HEK293 (cell line): ENCODE measurements at regions not wholly inside any gene's neighbourhood (a gene's known extent, or its start where the extent isn't known, plus 50 kb on each side); places are given as distances from the start of the nearest gene placed in this dataset.
"Not testable (repeated sequence)": the region's sequence is repeated elsewhere in the genome, so short reads cannot be mapped to it uniquely, and the experiment has no call there.

Experiments used
- CTCF ChIA-PET: fragments of 350-600 bp; formaldehyde crosslinking; extraction: SDS; loops from one replicate; lab custom pipeline; 2021; ENCODE audit warnings: antibody characterized with exemption; lab: Yijun Ruan, JAX
- POLR2A ChIA-PET: fragments of 300-600 bp; formaldehyde crosslinking; extraction: SDS; loops from one replicate; lab custom pipeline; 2020; ENCODE audit warnings: antibody characterized with exemption, inconsistent platforms; lab: Yijun Ruan, JAX
- H3K27ac ChIP-seq: fragments of 200-500 bp; sonication (Bioruptor generic); 2 replicates; pipeline ENCODE4 v1.5.1; 2014; ENCODE audit warnings: low read depth, low read length, control low read depth, inconsistent platforms; ENCODE audit errors: extremely low read depth
- H3K36me3 ChIP-seq, 2 experiments: fragments of 200-500 bp in 1 of 2; sonication (Bioruptor generic) in 1 of 2; 1 replicate in 1 of 2; 2 replicates in 1 of 2; pipeline ENCODE4 v1.5.1; 2014 to 2017; ENCODE audit warnings: inconsistent platforms in 2 of 2, low read length in 2 of 2; ENCODE audit not compliant: control insufficient read depth in 2 of 2, insufficient read depth in 1 of 2
- H3K4me1 ChIP-seq: fragments of 200-500 bp; sonication (Bioruptor generic); 2 replicates; pipeline ENCODE4 v1.5.1; 2014; ENCODE audit warnings: mild to moderate bottlenecking, low read length, inconsistent platforms; ENCODE audit not compliant: control insufficient read depth, insufficient read depth
- H3K4me3 ChIP-seq: 2 replicates; pipeline ENCODE4 v1.5.1; 2011; ENCODE audit warnings: low read depth, mild to moderate bottlenecking, control low read depth, low read length, moderate library complexity
- H3K9me3 ChIP-seq: fragments of 200-500 bp; sonication (Bioruptor generic); 2 replicates; pipeline ENCODE4 v1.5.1; 2014; ENCODE audit warnings: low read depth, low read length, inconsistent platforms; ENCODE audit not compliant: control insufficient read depth, insufficient read depth
- EGR2 ChIP-seq: fragments of 450-650 bp; formaldehyde crosslinking; IDR thresholded peaks from 2 replicates; pipeline ENCODE4 v1.5.1; 2016; ENCODE audit warnings: low read depth, missing biosample characterization, missing genetic modification characterization
- HOXA7 ChIP-seq: sonication (generic); formaldehyde crosslinking; IDR thresholded peaks from 2 replicates; pipeline ENCODE4 v1.8.1; 2022; ENCODE audit warnings: missing genetic modification reagents, borderline replicate concordance
- IKZF3 ChIP-seq: fragments of 450-650 bp; IDR thresholded peaks from 2 replicates; pipeline ENCODE4 v1.5.0; 2018; ENCODE audit warnings: missing biosample characterization, mild to moderate bottlenecking, missing genetic modification characterization, moderate library complexity
- KLF1 ChIP-seq: fragments of 450-650 bp; formaldehyde crosslinking; IDR thresholded peaks from 2 replicates; pipeline ENCODE4 v1.5.1; 2016; ENCODE audit warnings: missing biosample characterization, missing genetic modification characterization
- PRDM1 ChIP-seq: fragments of 450-650 bp; formaldehyde crosslinking; IDR thresholded peaks from 2 replicates; pipeline ENCODE4; 2016; ENCODE audit warnings: missing biosample characterization, missing genetic modification characterization
- YY2 ChIP-seq: fragments of 450-650 bp; formaldehyde crosslinking; IDR thresholded peaks from 2 replicates; pipeline ENCODE4 v1.5.1; 2016; ENCODE audit warnings: missing biosample characterization, missing genetic modification characterization
- ZBTB21 ChIP-seq: fragments of 450-650 bp; formaldehyde crosslinking; IDR thresholded peaks from 2 replicates; pipeline ENCODE4 v1.5.1; 2017; ENCODE audit warnings: missing biosample characterization, missing genetic modification characterization
- ZNF10 ChIP-seq: fragments of 450-650 bp; formaldehyde crosslinking; IDR thresholded peaks from 2 replicates; pipeline ENCODE4 v1.5.1; 2017; ENCODE audit warnings: missing biosample characterization, missing genetic modification characterization
- ZNF133 ChIP-seq: fragments of 450-650 bp; formaldehyde crosslinking; IDR thresholded peaks from 2 replicates; pipeline ENCODE4 v1.5.1; 2016; ENCODE audit warnings: missing biosample characterization, missing genetic modification characterization
- ZNF146 ChIP-seq: fragments of 450-650 bp; formaldehyde crosslinking; IDR thresholded peaks from 2 replicates; pipeline ENCODE4 v1.5.1; 2016; ENCODE audit warnings: missing biosample characterization, missing genetic modification characterization
- ZNF16 ChIP-seq: fragments of 450-650 bp; formaldehyde crosslinking; IDR thresholded peaks from 2 replicates; pipeline ENCODE4 v1.5.1; 2016; ENCODE audit warnings: low read depth, missing biosample characterization, missing genetic modification characterization
- ZNF335 ChIP-seq: fragments of 450-650 bp; formaldehyde crosslinking; conservative IDR thresholded peaks from 2 replicates; pipeline ENCODE4 v1.5.1; 2016; ENCODE audit warnings: missing biosample characterization, missing genetic modification characterization
- ZNF426 ChIP-seq: fragments of 450-650 bp; formaldehyde crosslinking; IDR thresholded peaks from 2 replicates; pipeline ENCODE4 v1.5.1; 2017; ENCODE audit warnings: missing biosample characterization, missing genetic modification characterization, mild to moderate bottlenecking, inconsistent platforms, moderate library complexity
- ZNF837 ChIP-seq: fragments of 450-650 bp; formaldehyde crosslinking; IDR thresholded peaks from 2 replicates; pipeline ENCODE4 v1.5.1; 2016; ENCODE audit warnings: missing biosample characterization, missing genetic modification characterization
- TF ChIP-seq, protein P1 (sequence below): fragments of 450-650 bp; formaldehyde crosslinking; IDR thresholded peaks from 2 replicates; pipeline ENCODE4 v1.5.1; 2016; ENCODE audit warnings: missing biosample characterization, missing genetic modification characterization
- TF ChIP-seq, protein P2 (sequence below): fragments of 450-650 bp; formaldehyde crosslinking; IDR thresholded peaks from 2 replicates; pipeline ENCODE4 v1.5.1; 2016; ENCODE audit warnings: missing biosample characterization, missing genetic modification characterization

GRCh38 chrX:139008185-139008584 lies 296.7 kb upstream of the FGF13 start:
- Histone ChIP-seq H3K36me3 (no peaks in the 10 kb centered on the region), H3K27ac (no peak overlapping the region), H3K9me3 (no peaks in the 10 kb centered on the region; the same call in 1 of the 2 replicates), H3K4me3 (no peak overlapping the region), H3K4me1 (peaks cover 3% of the 10 kb centered on the region; the same call in 1 of the 2 replicates)
- ChIA-PET POLR2A (no interaction called here), CTCF (interaction anchor here (0.6 kb wide), 1 partner anchor 422 kb away, joined by 4 read pairs; no protein-coding TSS in a partner anchor)
- no peak for TF ChIP-seq IKZF3 (tag by site-specific recombination)
- TF ChIP-seq ZNF146 (tag by site-specific recombination), result no peak
- TF ChIP-seq ZNF10 (tag by site-specific recombination), result peak; percentile 22; the same call in 1 of the 2 replicates

- H3K27ac ChIP-seq, H3K9me3 ChIP-seq, POLR2A ChIA-PET, H3K4me3 ChIP-seq, H3K4me1 ChIP-seq, H3K36me3 ChIP-seq, CTCF ChIA-PET: not testable (repeated sequence)
Observed at GRCh38 chrX:139003856-139004527, 292.5 kb upstream of the FGF13 start.

- ChIA-PET CTCF (no interaction called here), POLR2A (no interaction called here)
- H3K27ac ChIP-seq, result no peak overlapping the region
- no peaks in the 10 kb centered on the region for H3K36me3 ChIP-seq
- TF ChIP-seq PRDM1, result no peak
- TF ChIP-seq KLF1, result no peak
- no peaks in the 10 kb centered on the region for H3K4me1 ChIP-seq
- H3K9me3 ChIP-seq, result no peaks in the 10 kb centered on the region
- H3K4me3 ChIP-seq, result no peak overlapping the region
Observed at GRCh38 chrX:139002319-139002718, 290.8 kb upstream of the FGF13 start.

DNA sequence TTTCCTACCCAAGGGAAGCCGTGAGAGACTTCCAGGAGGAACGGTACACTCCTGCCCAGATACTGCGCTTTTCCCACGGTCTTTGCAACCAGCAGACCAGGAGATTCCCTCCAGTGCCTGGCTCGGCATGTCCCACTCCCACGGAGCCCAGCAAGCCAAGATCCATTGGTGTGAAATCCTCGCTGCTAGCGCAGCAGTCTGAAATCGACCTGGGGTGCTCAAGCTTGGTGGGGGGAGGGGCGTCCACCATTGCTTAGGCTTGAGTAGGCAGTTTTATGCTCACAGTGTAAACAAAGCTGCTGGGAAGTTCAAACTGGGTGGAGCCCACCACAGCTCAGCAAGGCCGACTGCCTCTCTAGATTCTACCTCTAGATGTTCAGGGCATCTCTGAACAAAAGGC lies 284.8 kb upstream of the FGF13 start:
- POLR2A ChIA-PET, result no interaction called here
- H3K9me3 ChIP-seq, result no peaks in the 10 kb centered on the region; the same call in none of the 2 replicates
- CTCF ChIA-PET, result no interaction called here
- no peaks in the 10 kb centered on the region for H3K4me1 ChIP-seq
- H3K36me3 ChIP-seq, result no peaks in the 10 kb centered on the region
- TF ChIP-seq YY2 (tag by site-specific recombination) (no peak), ZBTB21 (tag by site-specific recombination) (no peak), ZNF133 (tag by site-specific recombination) (no peak), ZNF335 (no peak), ZNF426 (tag by site-specific recombination) (no peak), EGR2 (tag by site-specific recombination) (no peak), ZNF16 (tag by site-specific recombination) (no peak), HOXA7 (CRISPR knock-in tag) (no peak), ZNF837 (no peak)
- TF ChIP-seq, protein P1, sequence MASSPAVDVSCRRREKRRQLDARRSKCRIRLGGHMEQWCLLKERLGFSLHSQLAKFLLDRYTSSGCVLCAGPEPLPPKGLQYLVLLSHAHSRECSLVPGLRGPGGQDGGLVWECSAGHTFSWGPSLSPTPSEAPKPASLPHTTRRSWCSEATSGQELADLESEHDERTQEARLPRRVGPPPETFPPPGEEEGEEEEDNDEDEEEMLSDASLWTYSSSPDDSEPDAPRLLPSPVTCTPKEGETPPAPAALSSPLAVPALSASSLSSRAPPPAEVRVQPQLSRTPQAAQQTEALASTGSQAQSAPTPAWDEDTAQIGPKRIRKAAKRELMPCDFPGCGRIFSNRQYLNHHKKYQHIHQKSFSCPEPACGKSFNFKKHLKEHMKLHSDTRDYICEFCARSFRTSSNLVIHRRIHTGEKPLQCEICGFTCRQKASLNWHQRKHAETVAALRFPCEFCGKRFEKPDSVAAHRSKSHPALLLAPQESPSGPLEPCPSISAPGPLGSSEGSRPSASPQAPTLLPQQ (tag by site-specific recombination), result no peak
- TF ChIP-seq, protein P2, sequence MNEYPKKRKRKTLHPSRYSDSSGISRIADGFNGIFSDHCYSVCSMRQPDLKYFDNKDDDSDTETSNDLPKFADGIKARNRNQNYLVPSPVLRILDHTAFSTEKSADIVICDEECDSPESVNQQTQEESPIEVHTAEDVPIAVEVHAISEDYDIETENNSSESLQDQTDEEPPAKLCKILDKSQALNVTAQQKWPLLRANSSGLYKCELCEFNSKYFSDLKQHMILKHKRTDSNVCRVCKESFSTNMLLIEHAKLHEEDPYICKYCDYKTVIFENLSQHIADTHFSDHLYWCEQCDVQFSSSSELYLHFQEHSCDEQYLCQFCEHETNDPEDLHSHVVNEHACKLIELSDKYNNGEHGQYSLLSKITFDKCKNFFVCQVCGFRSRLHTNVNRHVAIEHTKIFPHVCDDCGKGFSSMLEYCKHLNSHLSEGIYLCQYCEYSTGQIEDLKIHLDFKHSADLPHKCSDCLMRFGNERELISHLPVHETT (tag by site-specific recombination), result no peak
- H3K4me3 ChIP-seq, result no peak overlapping the region
- no peak overlapping the region for H3K27ac ChIP-seq
